ENCODE measurements at regions not wholly inside any gene's neighbourhood (a gene's known extent, or its start where the extent isn't known, plus 50 kb on each side); places are given as distances from the start of the nearest gene placed in this dataset.
"Not testable (repeated sequence)": the region's sequence is repeated elsewhere in the genome, so short reads cannot be mapped to it uniquely, and the experiment has no call there.

DNA sequence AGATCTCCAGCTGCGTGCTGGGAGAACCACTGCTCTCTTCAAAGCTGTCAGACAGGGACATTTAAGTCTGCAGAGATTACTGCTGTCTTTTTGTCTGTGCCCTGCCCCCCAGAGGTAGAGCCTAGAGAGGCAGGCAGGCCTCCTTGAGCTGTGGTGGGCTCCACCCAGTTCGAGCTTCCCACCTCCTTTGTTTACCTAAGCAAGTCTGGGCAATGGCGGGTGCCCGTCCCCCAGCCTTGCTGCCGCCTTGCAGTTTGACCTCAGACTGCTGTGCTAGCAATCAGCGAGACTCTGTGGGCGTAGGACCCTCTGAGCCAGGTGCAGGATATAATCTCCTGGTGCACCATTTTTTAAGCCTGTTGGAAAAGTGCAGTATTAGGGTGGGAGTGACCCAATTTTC lies 128.6 kb downstream of the ACTR3 start:
- DNase-seq (ENCODE audit: low read depth); H3K4me3 ChIP-seq (ENCODE audit: low read length): not testable (repeated sequence)

- no peak overlapping the region for H3K4me3 ChIP-seq (ENCODE audit: low read length)
- DNase-seq (ENCODE audit: low read depth) = no peak
- TF ChIP-seq, protein P1, sequence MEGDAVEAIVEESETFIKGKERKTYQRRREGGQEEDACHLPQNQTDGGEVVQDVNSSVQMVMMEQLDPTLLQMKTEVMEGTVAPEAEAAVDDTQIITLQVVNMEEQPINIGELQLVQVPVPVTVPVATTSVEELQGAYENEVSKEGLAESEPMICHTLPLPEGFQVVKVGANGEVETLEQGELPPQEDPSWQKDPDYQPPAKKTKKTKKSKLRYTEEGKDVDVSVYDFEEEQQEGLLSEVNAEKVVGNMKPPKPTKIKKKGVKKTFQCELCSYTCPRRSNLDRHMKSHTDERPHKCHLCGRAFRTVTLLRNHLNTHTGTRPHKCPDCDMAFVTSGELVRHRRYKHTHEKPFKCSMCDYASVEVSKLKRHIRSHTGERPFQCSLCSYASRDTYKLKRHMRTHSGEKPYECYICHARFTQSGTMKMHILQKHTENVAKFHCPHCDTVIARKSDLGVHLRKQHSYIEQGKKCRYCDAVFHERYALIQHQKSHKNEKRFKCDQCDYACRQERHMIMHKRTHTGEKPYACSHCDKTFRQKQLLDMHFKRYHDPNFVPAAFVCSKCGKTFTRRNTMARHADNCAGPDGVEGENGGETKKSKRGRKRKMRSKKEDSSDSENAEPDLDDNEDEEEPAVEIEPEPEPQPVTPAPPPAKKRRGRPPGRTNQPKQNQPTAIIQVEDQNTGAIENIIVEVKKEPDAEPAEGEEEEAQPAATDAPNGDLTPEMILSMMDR (IDR thresholded peaks at IDR 0.05; ENCODE audit: insufficient read depth, low read depth, low read length, missing control alignments) = no peak
These were observed 130.8 kb downstream of the ACTR3 start for GRCh38 chr2:114020668-114021067.

- no peak overlapping the region for H3K4me3 ChIP-seq (ENCODE audit: low read length)
- TF ChIP-seq, protein P1 (IDR thresholded peaks at IDR 0.05; ENCODE audit: insufficient read depth, low read depth, low read length, missing control alignments) = no peak
- peak; percentile 94 for DNase-seq (ENCODE audit: low read depth)
These were observed 132.6 kb downstream of the ACTR3 start for GRCh38 chr2:114022360-114023085.

- no peak overlapping the region for H3K4me3 ChIP-seq (ENCODE audit: low read length)
- no peak for DNase-seq (ENCODE audit: low read depth)
- TF ChIP-seq, protein P1 (IDR thresholded peaks at IDR 0.05; ENCODE audit: insufficient read depth, low read depth, low read length, missing control alignments) = no peak
These were observed 134.4 kb downstream of the ACTR3 start for GRCh38 chr2:114024326-114024725.

DNA sequence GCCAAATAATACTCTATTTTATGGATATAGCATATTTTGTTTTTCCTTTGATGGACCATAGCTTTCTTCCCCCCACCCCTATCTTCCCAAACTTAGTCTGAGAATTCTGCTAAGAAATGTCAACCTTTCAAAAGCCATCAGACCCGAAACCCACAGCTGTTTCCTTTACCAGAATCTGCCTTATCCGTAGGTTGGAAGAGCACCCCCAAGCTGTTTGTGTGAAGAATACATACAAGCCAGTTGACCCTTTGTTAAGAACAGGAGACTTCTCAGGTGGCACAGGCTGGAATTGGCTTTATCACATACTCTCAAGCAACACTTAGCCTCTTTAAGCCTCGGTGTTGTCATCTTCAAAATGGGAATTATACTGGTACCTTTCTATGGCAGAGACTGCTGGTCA lies 135.1 kb downstream of the ACTR3 start:
- TF ChIP-seq, protein P1 (IDR thresholded peaks at IDR 0.05; ENCODE audit: insufficient read depth, low read depth, low read length, missing control alignments) = no peak
- H3K4me3 ChIP-seq (ENCODE audit: low read length) = no peak overlapping the region
- no peak for DNase-seq (ENCODE audit: low read depth)

- DNase-seq (ENCODE audit: low read depth) = no peak
- TF ChIP-seq, protein P1 (IDR thresholded peaks at IDR 0.05; ENCODE audit: insufficient read depth, low read depth, low read length, missing control alignments) = no peak
- H3K4me3 ChIP-seq (ENCODE audit: low read length) = no peak overlapping the region
These were observed 137.5 kb downstream of the ACTR3 start for GRCh38 chr2:114027437-114027836.

DNA sequence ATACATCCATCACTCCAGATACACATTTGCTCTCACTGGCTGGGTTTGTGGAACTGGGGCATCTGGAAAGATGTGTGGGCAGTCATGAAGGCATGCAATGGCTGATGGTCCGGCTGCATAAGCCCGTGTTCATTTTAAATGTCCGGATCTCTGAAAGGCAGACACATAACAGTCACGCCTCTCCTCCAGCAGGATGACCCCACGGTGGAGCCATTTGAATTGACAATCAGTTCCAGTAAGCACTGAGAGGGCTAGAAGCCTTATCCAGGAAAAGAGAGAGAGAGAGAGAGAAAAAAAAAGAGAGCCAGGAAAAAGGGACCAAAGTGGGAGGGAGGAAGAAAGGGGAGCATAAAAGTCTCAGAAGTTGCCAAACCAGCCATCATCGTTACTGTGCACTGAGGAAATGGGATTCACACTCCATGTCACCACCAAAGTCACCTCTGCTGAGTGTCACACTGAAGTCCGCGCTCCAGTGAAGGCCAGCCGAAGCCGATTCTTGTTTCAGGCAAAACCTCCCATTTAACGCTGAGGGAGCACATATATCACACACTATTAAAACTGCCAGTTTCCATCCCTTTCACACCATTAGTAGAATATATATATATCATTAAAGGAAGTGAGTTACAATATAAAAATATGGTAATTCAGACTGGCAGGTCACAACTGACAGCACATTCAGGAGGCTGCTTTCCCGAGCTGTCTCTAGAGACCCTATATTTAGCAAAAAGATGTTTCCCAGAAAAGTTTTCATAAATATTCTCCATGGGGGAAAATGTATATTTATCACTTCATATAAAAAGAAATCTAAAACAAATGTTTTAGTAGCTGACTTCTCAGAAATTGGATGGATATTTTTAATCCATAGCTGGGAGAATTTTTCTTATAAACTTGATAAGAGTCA lies 142.0 kb downstream of the ACTR3 start:
- TF ChIP-seq, protein P1 (IDR thresholded peaks at IDR 0.05; ENCODE audit: insufficient read depth, low read depth, low read length, missing control alignments) = no peak
- H3K4me3 ChIP-seq (ENCODE audit: low read length) = no peak overlapping the region
- no peak for DNase-seq (ENCODE audit: low read depth)
